ENCODE measurements at regions not wholly inside any gene's neighbourhood (a gene's known extent, or its start where the extent isn't known, plus 50 kb on each side); places are given as distances from the start of the nearest gene placed in this dataset.

DNA sequence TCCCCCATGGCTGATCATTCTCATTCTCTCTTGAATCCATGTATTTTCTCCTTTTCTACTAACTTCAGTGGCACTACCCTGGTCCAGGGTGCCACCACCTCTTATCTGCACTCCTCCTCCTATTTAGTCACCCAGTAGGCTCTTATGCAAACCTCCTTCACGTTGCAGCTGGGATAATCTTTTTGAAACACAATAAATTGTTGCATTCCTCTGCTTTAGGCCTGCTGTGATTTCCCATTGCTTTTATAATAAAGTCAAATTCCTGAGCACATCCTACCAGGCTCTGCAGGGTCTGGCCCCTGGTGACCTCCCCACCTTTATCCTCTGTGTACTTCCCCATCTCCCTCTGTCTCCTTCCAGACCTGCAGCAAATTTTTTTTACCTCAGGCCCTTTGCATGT, 112.7 kb upstream of the KIAA1217 start:
- Histone ChIP-seq H3K27me3 (ENCODE audit: control insufficient read depth, insufficient read depth, low read length) (no peaks in the 10 kb centered on the region), H3K4me3 (replicated peaks in 1 of 4; ENCODE audit: control extremely low read depth in 1 of 4, insufficient read depth in 1 of 4, low read depth in 3 of 4, low read length in 4 of 4) (no peak overlapping the region), H3K4me1 (ENCODE audit: control insufficient read depth, extremely low read depth, insufficient read depth, low read length) (no peaks in the 10 kb centered on the region), H3K79me2 (ENCODE audit: control insufficient read depth, insufficient read depth, low read length) (no peaks in the 10 kb centered on the region), H3K27ac (ENCODE audit: insufficient read depth, low read length) (no peak overlapping the region), H3K36me3 (ENCODE audit: control insufficient read depth, insufficient read depth, low read length) (no peaks in the 10 kb centered on the region), H3K4me2 (ENCODE audit: extremely low read depth, insufficient read depth, low read length) (no peak overlapping the region), H2AFZ (ENCODE audit: low read length) (no peak overlapping the region), H4K20me1 (ENCODE audit: control insufficient read depth, extremely low read depth, insufficient read depth, low read length) (no peaks in the 10 kb centered on the region), H3K9me3 (ENCODE audit: control insufficient read depth, insufficient read depth, low read depth, low read length) (no peaks in the 10 kb centered on the region), H3K9ac (ENCODE audit: insufficient read depth, low read length) (no peak overlapping the region)
- no peak for TF ChIP-seq CTCF (conservative IDR thresholded peaks at IDR 0.05 in 1 of 2, IDR thresholded peaks at IDR 0.05 in 1 of 2; ENCODE audit: low read depth in 1 of 2, low read length in 2 of 2)
- no peak for TF ChIP-seq EZH2 (IDR thresholded peaks at IDR 0.05; ENCODE audit: low read length, missing control alignments)
- DNase-seq (ENCODE audit: low read depth in 2 of 2): no peak

DNA sequence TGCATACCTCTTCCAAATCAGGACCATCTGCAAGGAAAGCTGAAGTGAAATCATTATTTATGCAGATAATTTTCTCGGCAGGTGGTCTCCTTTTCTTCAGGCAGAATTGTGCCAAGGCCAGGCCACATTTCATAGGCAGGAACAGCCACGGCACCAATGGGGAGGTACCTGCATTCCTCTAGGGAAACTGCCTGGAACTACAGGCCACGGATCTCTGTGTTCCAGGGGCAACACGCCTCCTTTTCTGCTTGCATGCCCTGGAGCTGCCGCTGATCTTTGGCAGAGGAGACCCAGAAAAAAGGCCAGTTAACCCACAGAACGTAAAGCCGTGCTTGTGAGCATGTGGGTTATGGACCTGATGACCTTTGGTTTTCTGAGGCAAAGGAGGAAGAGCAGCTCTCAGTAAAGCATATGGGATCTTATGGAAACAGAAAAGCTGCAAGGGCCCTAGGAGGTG, 111.2 kb upstream of the KIAA1217 start:
- Histone ChIP-seq H3K4me1 (ENCODE audit: control insufficient read depth, extremely low read depth, insufficient read depth, low read length) (no peaks in the 10 kb centered on the region), H4K20me1 (ENCODE audit: control insufficient read depth, extremely low read depth, insufficient read depth, low read length) (no peaks in the 10 kb centered on the region), H3K27ac (ENCODE audit: insufficient read depth, low read length) (no peak overlapping the region), H3K4me3 (replicated peaks in 1 of 4; ENCODE audit: control extremely low read depth in 1 of 4, insufficient read depth in 1 of 4, low read depth in 3 of 4, low read length in 4 of 4) (no peak overlapping the region), H3K4me2 (ENCODE audit: extremely low read depth, insufficient read depth, low read length) (no peak overlapping the region), H3K9me3 (ENCODE audit: control insufficient read depth, insufficient read depth, low read depth, low read length) (no peaks in the 10 kb centered on the region), H3K36me3 (ENCODE audit: control insufficient read depth, insufficient read depth, low read length) (no peaks in the 10 kb centered on the region), H3K9ac (ENCODE audit: insufficient read depth, low read length) (no peak overlapping the region), H2AFZ (ENCODE audit: low read length) (no peak overlapping the region), H3K27me3 (ENCODE audit: control insufficient read depth, insufficient read depth, low read length) (no peaks in the 10 kb centered on the region), H3K79me2 (ENCODE audit: control insufficient read depth, insufficient read depth, low read length) (no peaks in the 10 kb centered on the region)
- DNase-seq (ENCODE audit: low read depth in 2 of 2): peak in 1 of 2 donors; percentile 8
- TF ChIP-seq CTCF (conservative IDR thresholded peaks at IDR 0.05 in 1 of 2, IDR thresholded peaks at IDR 0.05 in 1 of 2; ENCODE audit: low read depth in 1 of 2, low read length in 2 of 2): no peak
- TF ChIP-seq EZH2 (IDR thresholded peaks at IDR 0.05; ENCODE audit: low read length, missing control alignments): no peak

DNA sequence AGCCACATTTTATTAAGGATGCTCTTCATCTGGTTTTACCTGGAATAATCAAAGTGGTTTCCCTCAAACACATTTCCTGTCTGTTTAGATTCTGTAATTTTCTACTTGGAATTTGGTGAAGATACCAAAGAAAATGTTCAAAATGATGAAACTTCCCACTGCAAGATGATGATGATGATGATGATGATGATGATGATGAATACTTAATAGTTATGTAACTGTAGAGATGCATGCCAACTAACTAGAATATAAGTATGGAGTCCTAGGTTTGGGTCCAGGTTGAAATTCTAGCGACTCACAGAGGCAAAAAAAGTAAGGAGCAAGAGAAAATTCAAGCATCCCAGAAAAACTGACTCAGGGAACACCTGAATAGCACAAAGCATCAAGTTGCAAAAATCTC, 104.0 kb upstream of the KIAA1217 start:
- Histone ChIP-seq H3K9me3 (ENCODE audit: control insufficient read depth, insufficient read depth, low read depth, low read length) (no peaks in the 10 kb centered on the region), H3K27me3 (ENCODE audit: control insufficient read depth, insufficient read depth, low read length) (no peaks in the 10 kb centered on the region), H3K4me3 (replicated peaks in 1 of 4; ENCODE audit: control extremely low read depth in 1 of 4, insufficient read depth in 1 of 4, low read depth in 3 of 4, low read length in 4 of 4) (no peak overlapping the region)

More for the DNA sequence above, 104.0 kb upstream of the KIAA1217 start:
- Histone ChIP-seq H3K9ac (ENCODE audit: insufficient read depth, low read length) (no peak overlapping the region), H3K36me3 (ENCODE audit: control insufficient read depth, insufficient read depth, low read length) (no peaks in the 10 kb centered on the region), H3K27ac (ENCODE audit: insufficient read depth, low read length) (no peak overlapping the region), H3K4me2 (ENCODE audit: extremely low read depth, insufficient read depth, low read length) (no peak overlapping the region), H2AFZ (ENCODE audit: low read length) (no peak overlapping the region), H3K79me2 (ENCODE audit: control insufficient read depth, insufficient read depth, low read length) (no peaks in the 10 kb centered on the region), H3K4me1 (ENCODE audit: control insufficient read depth, extremely low read depth, insufficient read depth, low read length) (no peaks in the 10 kb centered on the region), H4K20me1 (ENCODE audit: control insufficient read depth, extremely low read depth, insufficient read depth, low read length) (no peaks in the 10 kb centered on the region)
- no peak for DNase-seq (ENCODE audit: low read depth in 2 of 2)
- TF ChIP-seq EZH2 (IDR thresholded peaks at IDR 0.05; ENCODE audit: low read length, missing control alignments): no peak
- no peak for TF ChIP-seq CTCF (conservative IDR thresholded peaks at IDR 0.05 in 1 of 2, IDR thresholded peaks at IDR 0.05 in 1 of 2; ENCODE audit: low read depth in 1 of 2, low read length in 2 of 2)
